Germinal center (tissue), 1 donor: ENCODE measurements at regions not wholly inside any gene's neighbourhood (a gene's known extent, or its start where the extent isn't known, plus 50 kb on each side); places are given as distances from the start of the nearest gene placed in this dataset.
"Not testable (repeated sequence)": the region's sequence is repeated elsewhere in the genome, so short reads cannot be mapped to it uniquely, and the experiment has no call there.

Experiments used
- DNase-seq: peaks from one replicate; pipeline ENCODE4 v3.0.0; 2012; ENCODE audit warnings: mixed read lengths, low spot score

- no peak for DNase-seq
Observed at GRCh38 chr16:66054095-66054494, 312.4 kb upstream of the CDH5 start.

GRCh38 chr16:66052745-66053144, 313.7 kb upstream of the CDH5 start:
- DNase-seq: no peak

- no peak for DNase-seq
Observed at GRCh38 chr16:66050991-66051390, 315.5 kb upstream of the CDH5 start.

- DNase-seq: no peak
Observed at GRCh38 chr16:66049865-66050264, 316.6 kb upstream of the CDH5 start.

GRCh38 chr16:66045626-66046025, 320.9 kb upstream of the CDH5 start:
- no peak for DNase-seq

- no peak for DNase-seq
Observed at GRCh38 chr16:66044556-66044955, 321.9 kb upstream of the CDH5 start.

- DNase-seq: no peak
Observed at GRCh38 chr16:66044089-66044488, 322.4 kb upstream of the CDH5 start.

- no peak for DNase-seq
Observed at GRCh38 chr16:66043326-66043725, 323.2 kb upstream of the CDH5 start.

GRCh38 chr16:66042341-66042740, 324.1 kb upstream of the CDH5 start:
- DNase-seq: no peak

GRCh38 chr16:66041907-66042306, 324.6 kb upstream of the CDH5 start:
- no peak for DNase-seq

- no peak for DNase-seq
Observed at GRCh38 chr16:66039793-66040192, 326.7 kb upstream of the CDH5 start.

GRCh38 chr16:66036793-66037715, 329.4 kb upstream of the CDH5 start:
- no peak for DNase-seq

GRCh38 chr16:66036184-66036583, 330.3 kb upstream of the CDH5 start:
- no peak for DNase-seq

GRCh38 chr16:66035096-66035495, 331.4 kb upstream of the CDH5 start:
- DNase-seq: no peak

- DNase-seq: no peak
Observed at GRCh38 chr16:66032841-66033240, 333.6 kb upstream of the CDH5 start.

GRCh38 chr16:66030036-66030435, 336.5 kb upstream of the CDH5 start:
- no peak for DNase-seq

- DNase-seq: no peak
Observed at GRCh38 chr16:66028510-66029216, 337.8 kb upstream of the CDH5 start.

- DNase-seq: no peak
Observed at GRCh38 chr16:66026787-66027330, 339.6 kb upstream of the CDH5 start.

- DNase-seq: no peak
Observed at GRCh38 chr16:66026211-66026610, 340.3 kb upstream of the CDH5 start.

GRCh38 chr16:66025751-66026150, 340.7 kb upstream of the CDH5 start:
- no peak for DNase-seq

GRCh38 chr16:66024567-66024966, 341.9 kb upstream of the CDH5 start:
- not testable (repeated sequence) for DNase-seq

GRCh38 chr16:66023481-66023880, 343.0 kb upstream of the CDH5 start:
- DNase-seq: no peak

GRCh38 chr16:66020642-66021041, 345.8 kb upstream of the CDH5 start:
- DNase-seq: no peak
